WTC11 (cell line): ENCODE measurements at regions not wholly inside any gene's neighbourhood (a gene's known extent, or its start where the extent isn't known, plus 50 kb on each side); places are given as distances from the start of the nearest gene placed in this dataset.
A peak's percentile ranks its signal among the peaks of the same experiment; 100 is the strongest.

Source experiments
- ATAC-seq: fragments of 200-7000 bp; cut with Tn5 transposase; 2 replicates; pipeline ENCODE4 v1.10.0; 2021; ENCODE audit warnings: mild to moderate bottlenecking, moderate library complexity
- CTCF ChIA-PET: fragments of 300-600 bp; sonication (Branson Sonifier 250); formaldehyde crosslinking; loops from one replicate; lab custom pipeline; 2021; ENCODE audit warnings: antibody characterized with exemption; lab: Charles Lee
- POLR2A ChIA-PET: fragments of 350-600 bp; sonication (Branson Sonifier 250); formaldehyde crosslinking; loops from one replicate; lab custom pipeline; 2021; ENCODE audit warnings: antibody characterized with exemption; lab: Charles Lee
- DNase-seq: peaks from one replicate; pipeline ENCODE4 v3.0.0; 2021; ENCODE audit warnings: low spot score
- H3K27ac Mint-ChIP-seq: 2 replicates; pipeline ENCODE4 v1.8.0; 2021; ENCODE audit warnings: mixed read lengths
- H3K27me3 Mint-ChIP-seq: 2 replicates; pipeline ENCODE4 v1.8.0; 2021; ENCODE audit warnings: low read depth, mild to moderate bottlenecking, moderate library complexity, mixed read lengths
- H3K36me3 Mint-ChIP-seq: 2 replicates; pipeline ENCODE4 v1.8.0; 2021; ENCODE audit warnings: mixed read lengths
- H3K4me1 Mint-ChIP-seq: 2 replicates; pipeline ENCODE4 v1.8.0; 2022; ENCODE audit warnings: mixed read lengths
- H3K4me3 Mint-ChIP-seq: 2 replicates; pipeline ENCODE4 v1.8.0; 2021; ENCODE audit warnings: mild to moderate bottlenecking, moderate library complexity, mixed read lengths
- H3K9me3 Mint-ChIP-seq: 2 replicates; pipeline ENCODE4 v1.8.0; 2021; ENCODE audit warnings: mixed read lengths
- ATF1 ChIP-seq: sonication (generic); formaldehyde crosslinking; IDR thresholded peaks from 2 replicates; pipeline ENCODE4 v1.8.1; 2023; ENCODE audit warnings: mild to moderate bottlenecking, moderate library complexity, missing genetic modification reagents
- ATF6 ChIP-seq: sonication (generic); formaldehyde crosslinking; IDR thresholded peaks from 2 replicates; pipeline ENCODE4 v1.8.1; 2023; ENCODE audit warnings: mild to moderate bottlenecking, missing genetic modification reagents
- E2F4 ChIP-seq: sonication (generic); formaldehyde crosslinking; IDR thresholded peaks from 2 replicates; pipeline ENCODE4 v1.8.1; 2022; ENCODE audit warnings: low read depth, mild to moderate bottlenecking, moderate library complexity, missing genetic modification reagents, borderline replicate concordance
- ETV6 ChIP-seq: sonication (generic); formaldehyde crosslinking; IDR thresholded peaks from 2 replicates; pipeline ENCODE4 v1.8.1; 2022; ENCODE audit warnings: mild to moderate bottlenecking, missing genetic modification reagents
- FOXK1 ChIP-seq: sonication (generic); formaldehyde crosslinking; IDR thresholded peaks from 2 replicates; pipeline ENCODE4 v1.8.0; 2022; ENCODE audit warnings: mild to moderate bottlenecking, moderate library complexity, missing genetic modification reagents
- GABPB1 ChIP-seq: sonication (generic); formaldehyde crosslinking; IDR thresholded peaks from 2 replicates; pipeline ENCODE4 v1.8.1; 2023; ENCODE audit warnings: mild to moderate bottlenecking, missing genetic modification reagents
- GRHL2 ChIP-seq: fragments of 250-450 bp; sonication (Bioruptor Pico); IDR thresholded peaks from 2 replicates; pipeline ENCODE4 v1.8.0; 2022; ENCODE audit warnings: mild to moderate bottlenecking, moderate library complexity; ENCODE audit not compliant: insufficient replicate concordance, severe bottlenecking
- JAZF1 ChIP-seq: fragments of 250-450 bp; sonication (Bioruptor Pico); IDR thresholded peaks from 2 replicates; pipeline ENCODE4 v1.9.0; 2021; ENCODE audit warnings: moderate library complexity, mild to moderate bottlenecking, inconsistent platforms
- JUN ChIP-seq: sonication (generic); formaldehyde crosslinking; IDR thresholded peaks from 2 replicates; pipeline ENCODE4 v1.8.0; 2023; ENCODE audit warnings: mild to moderate bottlenecking, missing genetic modification reagents
- NR2C2 ChIP-seq: sonication (generic); formaldehyde crosslinking; IDR thresholded peaks from 2 replicates; pipeline ENCODE4 v1.8.0; 2022; ENCODE audit warnings: mild to moderate bottlenecking, missing genetic modification reagents
- NR3C1 ChIP-seq: sonication (generic); formaldehyde crosslinking; conservative IDR thresholded peaks from 2 replicates; pipeline ENCODE4 v1.8.1; 2023; ENCODE audit warnings: low read depth, mild to moderate bottlenecking, missing genetic modification reagents
- PRRX2 ChIP-seq: fragments of 250-450 bp; sonication (Bioruptor Pico); IDR thresholded peaks from 2 replicates; pipeline ENCODE4 v1.8.0; 2021; ENCODE audit warnings: mild to moderate bottlenecking
- RORB ChIP-seq: fragments of 250-450 bp; sonication (Bioruptor Pico); IDR thresholded peaks from 2 replicates; pipeline ENCODE4 v1.9.0; 2021; ENCODE audit warnings: mild to moderate bottlenecking
- SMAD3 ChIP-seq: sonication (generic); formaldehyde crosslinking; IDR thresholded peaks from 2 replicates; pipeline ENCODE4 v1.8.0; 2022; ENCODE audit warnings: missing genetic modification reagents, mild to moderate bottlenecking, borderline replicate concordance
- SMAD4 ChIP-seq: sonication (generic); formaldehyde crosslinking; IDR thresholded peaks from 2 replicates; pipeline ENCODE4 v1.8.0; 2022; ENCODE audit warnings: mild to moderate bottlenecking, missing genetic modification reagents
- TCF7 ChIP-seq: sonication (generic); formaldehyde crosslinking; IDR thresholded peaks from 2 replicates; pipeline ENCODE4 v1.8.0; 2022; ENCODE audit warnings: mild to moderate bottlenecking, low read depth, missing genetic modification reagents, moderate library complexity
- TEAD4 ChIP-seq: sonication (generic); formaldehyde crosslinking; IDR thresholded peaks from 2 replicates; pipeline ENCODE4 v1.8.0; 2022; ENCODE audit warnings: mild to moderate bottlenecking, missing genetic modification reagents
- TP53 ChIP-seq: sonication (generic); formaldehyde crosslinking; IDR thresholded peaks from 2 replicates; pipeline ENCODE4 v1.8.1; 2023; ENCODE audit warnings: mild to moderate bottlenecking, missing genetic modification reagents
- USF2 ChIP-seq: sonication (generic); formaldehyde crosslinking; IDR thresholded peaks from 2 replicates; pipeline ENCODE4 v1.8.1; 2023; ENCODE audit warnings: mild to moderate bottlenecking, missing genetic modification reagents, moderate library complexity
- ZNF219 ChIP-seq: sonication (generic); formaldehyde crosslinking; IDR thresholded peaks from 2 replicates; pipeline ENCODE4 v1.8.0; 2023; ENCODE audit warnings: missing genetic modification reagents, mild to moderate bottlenecking, borderline replicate concordance
- ZNF232 ChIP-seq: sonication (generic); formaldehyde crosslinking; IDR thresholded peaks from 2 replicates; pipeline ENCODE4 v1.8.0; 2022; ENCODE audit warnings: mild to moderate bottlenecking, missing genetic modification reagents
- ZNF396 ChIP-seq: fragments of 250-450 bp; sonication (Bioruptor Pico); IDR thresholded peaks from 2 replicates; pipeline ENCODE4 v1.8.0; 2021; ENCODE audit warnings: mild to moderate bottlenecking, moderate library complexity, borderline replicate concordance
- ZNF416 ChIP-seq: fragments of 250-450 bp; sonication (Bioruptor Pico); IDR thresholded peaks from 2 replicates; pipeline ENCODE4 v1.9.0; 2021; ENCODE audit warnings: mild to moderate bottlenecking, inconsistent platforms
- TF ChIP-seq, protein P1 (sequence below): fragments of 250-450 bp; sonication (Bioruptor Pico); IDR thresholded peaks from 2 replicates; pipeline ENCODE4 v1.9.0; 2021; ENCODE audit warnings: mild to moderate bottlenecking
- TF ChIP-seq, protein P2 (sequence below): fragments of 250-450 bp; sonication (Bioruptor Pico); IDR thresholded peaks from 2 replicates; pipeline ENCODE4 v2.1.2; 2022; ENCODE audit warnings: mild to moderate bottlenecking, moderate library complexity
- TF ChIP-seq, protein P3 (sequence below): sonication (generic); formaldehyde crosslinking; IDR thresholded peaks from 2 replicates; pipeline ENCODE4 v1.8.1; 2022; ENCODE audit warnings: mild to moderate bottlenecking, moderate library complexity, missing genetic modification reagents

DNA sequence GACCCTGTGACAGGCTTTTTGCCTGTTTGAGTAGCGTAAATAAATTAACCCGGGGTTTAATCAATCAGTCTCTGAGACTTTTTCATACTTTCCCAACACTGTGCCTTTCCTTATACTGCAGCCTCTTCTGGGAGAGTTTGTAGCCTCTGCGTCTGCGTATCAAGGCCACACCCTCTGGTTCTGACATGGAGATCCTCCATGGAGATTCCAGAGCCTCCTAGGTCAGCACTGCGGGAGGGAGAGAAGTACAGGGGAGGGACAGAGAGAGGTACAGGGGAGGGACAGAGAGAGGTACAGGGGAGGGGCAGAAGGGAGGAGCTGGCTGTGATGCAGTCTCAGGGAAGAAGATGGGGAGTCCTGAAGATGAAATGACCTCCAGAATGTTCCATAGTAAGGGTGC, 166.0 kb downstream of the ARL4C start (continued):
- TF ChIP-seq USF2: no peak
- TF ChIP-seq, protein P1, sequence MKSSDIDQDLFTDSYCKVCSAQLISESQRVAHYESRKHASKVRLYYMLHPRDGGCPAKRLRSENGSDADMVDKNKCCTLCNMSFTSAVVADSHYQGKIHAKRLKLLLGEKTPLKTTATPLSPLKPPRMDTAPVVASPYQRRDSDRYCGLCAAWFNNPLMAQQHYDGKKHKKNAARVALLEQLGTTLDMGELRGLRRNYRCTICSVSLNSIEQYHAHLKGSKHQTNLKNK (CRISPR knock-in tag): no peak
- no peak for TF ChIP-seq SMAD4 (CRISPR knock-in tag)

DNA sequence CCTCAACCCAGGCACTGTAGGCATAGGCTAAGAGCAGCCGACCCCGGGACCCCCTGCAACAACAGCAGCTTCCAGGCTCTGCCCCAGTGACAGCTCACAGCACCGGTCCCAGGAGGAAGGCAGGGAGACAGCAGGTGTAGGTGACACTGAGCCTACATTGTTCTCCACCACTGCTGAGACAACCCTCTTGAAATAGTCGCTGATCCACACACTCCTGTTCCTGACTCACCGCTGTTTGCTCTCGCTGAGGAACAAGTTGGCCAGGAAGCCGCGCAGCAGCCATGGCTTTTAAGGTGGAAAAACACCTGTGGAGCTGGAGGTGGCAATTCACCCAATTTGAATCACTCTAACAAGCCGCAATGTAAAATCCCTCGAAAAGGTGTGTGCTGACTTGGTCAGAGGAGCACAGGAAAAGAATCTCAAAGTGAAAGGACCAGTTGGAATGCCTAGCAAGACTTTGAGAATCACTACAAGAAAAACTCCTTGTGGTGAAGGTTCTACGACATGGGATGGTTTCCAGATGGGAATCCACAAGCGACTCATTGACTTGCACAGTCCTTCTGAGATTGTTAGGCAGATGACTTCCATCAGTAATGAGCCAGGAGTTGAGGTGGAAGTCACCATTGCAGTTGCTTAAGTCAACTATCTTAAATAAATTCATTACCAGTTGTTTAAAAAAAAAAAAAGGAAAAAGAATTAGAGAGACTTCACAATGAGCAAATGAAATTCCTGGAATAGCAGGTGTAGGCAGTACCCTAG, 167.5 kb downstream of the ARL4C start:
- no peaks in the 10 kb centered on the region for H3K27me3 Mint-ChIP-seq
- no peaks in the 10 kb centered on the region for H3K9me3 Mint-ChIP-seq
- no peak overlapping the region for H3K27ac Mint-ChIP-seq
- POLR2A ChIA-PET: no interaction called here
- ATAC-seq (no peak), DNase-seq (no peak)
- TF ChIP-seq JUN (CRISPR knock-in tag) (no peak), PRRX2 (no peak), FOXK1 (CRISPR knock-in tag) (no peak), ZNF416 (CRISPR knock-in tag) (no peak), GABPB1 (CRISPR knock-in tag) (no peak), JAZF1 (CRISPR knock-in tag) (no peak), ZNF232 (CRISPR knock-in tag) (no peak), ETV6 (CRISPR knock-in tag) (no peak), ZNF219 (CRISPR knock-in tag) (no peak), GRHL2 (CRISPR knock-in tag) (no peak)
- TF ChIP-seq, protein P2, sequence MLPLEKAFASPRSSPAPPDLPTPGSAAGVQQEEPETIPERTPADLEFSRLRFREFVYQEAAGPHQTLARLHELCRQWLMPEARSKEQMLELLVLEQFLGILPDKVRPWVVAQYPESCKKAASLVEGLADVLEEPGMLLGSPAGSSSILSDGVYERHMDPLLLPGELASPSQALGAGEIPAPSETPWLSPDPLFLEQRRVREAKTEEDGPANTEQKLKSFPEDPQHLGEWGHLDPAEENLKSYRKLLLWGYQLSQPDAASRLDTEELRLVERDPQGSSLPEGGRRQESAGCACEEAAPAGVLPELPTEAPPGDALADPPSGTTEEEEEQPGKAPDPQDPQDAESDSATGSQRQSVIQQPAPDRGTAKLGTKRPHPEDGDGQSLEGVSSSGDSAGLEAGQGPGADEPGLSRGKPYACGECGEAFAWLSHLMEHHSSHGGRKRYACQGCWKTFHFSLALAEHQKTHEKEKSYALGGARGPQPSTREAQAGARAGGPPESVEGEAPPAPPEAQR (CRISPR knock-in tag): no peak
- H3K4me1 Mint-ChIP-seq: peaks cover 8% of the 10 kb centered on the region
- H3K36me3 Mint-ChIP-seq: no peaks in the 10 kb centered on the region
- no peak overlapping the region for H3K4me3 Mint-ChIP-seq
- CTCF ChIA-PET: no interaction called here

DNA sequence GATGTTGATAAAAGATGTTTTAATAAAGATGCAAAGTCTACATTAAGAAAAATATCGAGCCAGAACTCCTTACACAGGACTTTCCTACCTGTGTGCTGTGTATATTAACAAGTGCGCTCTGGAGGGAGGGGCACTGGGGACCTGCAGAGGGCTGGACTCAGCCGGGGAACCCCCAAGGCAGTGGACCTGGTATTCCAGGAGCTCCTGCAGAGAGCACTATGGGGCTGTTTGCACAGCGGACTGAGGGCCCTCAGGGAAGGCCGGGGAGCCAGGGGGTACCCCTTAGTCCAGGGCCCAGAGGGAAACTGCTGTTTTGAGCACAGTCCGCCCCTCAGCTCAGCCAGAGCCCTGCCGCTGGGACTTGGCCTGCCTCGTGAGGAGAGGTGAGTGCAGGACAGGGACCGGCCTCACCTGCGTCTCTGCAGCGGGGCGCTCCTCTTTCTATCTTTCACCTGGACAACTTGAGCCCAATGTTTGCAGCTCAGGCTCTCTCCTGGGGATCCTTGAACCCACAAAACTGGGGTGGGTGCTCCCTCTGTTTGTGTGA, 168.4 kb downstream of the ARL4C start:
- no peaks in the 10 kb centered on the region for H3K36me3 Mint-ChIP-seq
- H3K27me3 Mint-ChIP-seq: no peaks in the 10 kb centered on the region
- CTCF ChIA-PET: no interaction called here
- H3K27ac Mint-ChIP-seq: no peak overlapping the region
- DNase-seq (no peak), ATAC-seq (peak; percentile 37; the same call in 1 of the 2 replicates)
- POLR2A ChIA-PET: no interaction called here
- no peaks in the 10 kb centered on the region for H3K9me3 Mint-ChIP-seq
- no peak for TF ChIP-seq TP53 (CRISPR knock-in tag)
- no peak for TF ChIP-seq ETV6 (CRISPR knock-in tag)
- no peak for TF ChIP-seq ATF6
- TF ChIP-seq, protein P3, sequence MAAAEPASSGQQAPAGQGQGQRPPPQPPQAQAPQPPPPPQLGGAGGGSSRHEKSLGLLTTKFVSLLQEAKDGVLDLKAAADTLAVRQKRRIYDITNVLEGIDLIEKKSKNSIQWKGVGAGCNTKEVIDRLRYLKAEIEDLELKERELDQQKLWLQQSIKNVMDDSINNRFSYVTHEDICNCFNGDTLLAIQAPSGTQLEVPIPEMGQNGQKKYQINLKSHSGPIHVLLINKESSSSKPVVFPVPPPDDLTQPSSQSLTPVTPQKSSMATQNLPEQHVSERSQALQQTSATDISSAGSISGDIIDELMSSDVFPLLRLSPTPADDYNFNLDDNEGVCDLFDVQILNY (CRISPR knock-in tag): no peak
- no peak for TF ChIP-seq SMAD3 (CRISPR knock-in tag)
- no peak for TF ChIP-seq NR2C2 (CRISPR knock-in tag)
- TF ChIP-seq ZNF232 (CRISPR knock-in tag): no peak
- TF ChIP-seq ATF1: no peak
- TF ChIP-seq RORB: no peak
- TF ChIP-seq NR3C1 (CRISPR knock-in tag): no peak
- TF ChIP-seq E2F4 (CRISPR knock-in tag): no peak
- no peak for TF ChIP-seq ZNF396 (CRISPR knock-in tag)
- TF ChIP-seq TCF7 (CRISPR knock-in tag): no peak
- no peak for TF ChIP-seq TEAD4 (CRISPR knock-in tag)
- no peak overlapping the region for H3K4me3 Mint-ChIP-seq
- H3K4me1 Mint-ChIP-seq: peaks cover 4% of the 10 kb centered on the region
